ENCODE measurements at regions not wholly inside any gene's neighbourhood (a gene's known extent, or its start where the extent isn't known, plus 50 kb on each side); places are given as distances from the start of the nearest gene placed in this dataset.

DNA sequence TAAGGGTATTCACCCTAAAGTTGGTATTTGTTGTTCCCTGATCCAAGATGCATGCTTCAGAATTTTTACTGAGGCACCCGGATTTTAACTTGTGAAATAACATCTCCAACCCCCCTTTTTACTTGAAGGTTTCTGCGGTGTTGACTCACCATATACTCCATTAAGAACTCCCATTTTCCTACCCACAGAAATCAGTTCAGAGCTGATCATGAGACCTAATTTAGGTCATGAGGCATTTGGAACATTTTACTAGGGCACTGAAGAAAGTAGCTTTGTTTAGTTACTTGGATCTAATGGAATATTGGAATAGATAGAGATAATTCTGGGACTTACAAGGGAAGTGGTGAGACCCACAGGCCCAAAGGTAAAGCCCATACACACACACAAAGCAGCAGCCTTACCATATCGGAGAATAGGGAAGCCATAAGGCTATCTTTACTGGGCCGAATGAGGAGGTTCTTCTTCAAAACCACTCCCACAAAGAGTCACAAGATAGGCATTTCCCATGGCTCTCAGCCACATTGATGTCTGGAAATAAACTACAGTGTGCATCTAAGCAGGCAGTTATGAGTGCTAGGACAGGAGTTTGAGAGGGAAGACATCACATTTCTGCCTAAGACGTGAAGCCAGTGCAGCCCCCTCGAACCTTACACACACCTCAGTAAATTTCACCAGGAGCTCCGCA lies 681.0 kb upstream of the LRRTM4 start:
- no CpG with 5 or more reads among the region's 7 CpGs for WGBS, 2 experiments (ENCODE audit: extremely low coverage in 2 of 2, insufficient read length in 1 of 2)
- Histone ChIP-seq H4K5ac (ENCODE audit: low read depth, low read length) (no peak overlapping the region), H3K27me3 (ENCODE audit: control insufficient read depth, insufficient read depth, low read length) (no peaks in the 10 kb centered on the region), H3K4me2 (ENCODE audit: low read depth, low read length) (no peak overlapping the region), H3K4ac (ENCODE audit: low read depth, low read length) (no peak overlapping the region), H3K79me1 (ENCODE audit: low read depth in 1 of 2, low read length in 2 of 2) (no peaks in the 10 kb centered on the region), H2AK9ac (replicated peaks; ENCODE audit: low read depth, low read length, poor library complexity) (no peak overlapping the region), H4K20me1 (ENCODE audit: insufficient read depth, low read length) (no peaks in the 10 kb centered on the region), H2AFZ (replicated peaks; ENCODE audit: low read length, poor library complexity) (no peak overlapping the region), H3K56ac (ENCODE audit: extremely low read depth, insufficient read depth, low read length) (no peak overlapping the region), H3K27ac (ENCODE audit: insufficient read depth, low read length) (no peak overlapping the region), H3K36me3 (ENCODE audit: control insufficient read depth, insufficient read depth, low read length) (no peaks in the 10 kb centered on the region), H4K91ac (ENCODE audit: insufficient read depth, low read depth, low read length) (no peak overlapping the region), H3K14ac (replicated peaks; ENCODE audit: low read depth, low read length) (no peak overlapping the region), H2BK20ac (ENCODE audit: low read depth, low read length) (no peak overlapping the region), H2AK5ac (ENCODE audit: low read depth, low read length) (no peak overlapping the region), H3K9me1 (ENCODE audit: insufficient read depth, low read length) (no peaks in the 10 kb centered on the region), H3K4me1 (ENCODE audit: control insufficient read depth, insufficient read depth, low read length) (no peaks in the 10 kb centered on the region), H4K8ac (ENCODE audit: low read depth in 2 of 2, low read length in 2 of 2) (no peak overlapping the region), H2BK120ac (ENCODE audit: low read depth, low read length) (no peak overlapping the region), H3K9me3 (ENCODE audit: control insufficient read depth, insufficient read depth, low read length) (no peaks in the 10 kb centered on the region; the same call in 1 of the 2 replicates), H2BK15ac (ENCODE audit: low read depth, low read length) (no peak overlapping the region), H3K23ac (ENCODE audit: low read depth, low read length) (no peak overlapping the region), H2BK5ac (ENCODE audit: low read depth, low read length, poor library complexity, severe bottlenecking) (no peak overlapping the region), H3K18ac (ENCODE audit: low read depth, low read length) (no peak overlapping the region), H3K4me3 (ENCODE audit: insufficient read depth, low read depth, low read length) (no peak overlapping the region), H3K9ac (ENCODE audit: low read depth, low read length) (no peak overlapping the region)
- ChIA-PET POLR2A (ENCODE audit: unreplicated experiment) (no interaction called here), CTCF (no interaction called here)
- dilution Hi-C loops (cut with HindIII; ENCODE audit: low sequenced_read_pairs, unreplicated experiment) (no loop called here), in situ Hi-C loops (cut with MboI; ENCODE audit: low sequenced_read_pairs) (no loop called here), intact Hi-C loops (cut with micrococcal nuclease) (no loop called here)
- DNase-seq (no peak), ATAC-seq (ENCODE audit: low read depth) (no peak)
- TF ChIP-seq RAD21 (IDR thresholded peaks at IDR 0.05; ENCODE audit: low read length) (no peak), BHLHE40 (IDR thresholded peaks at IDR 0.05; ENCODE audit: low read depth, low read length) (no peak), MAFK (IDR thresholded peaks at IDR 0.05; ENCODE audit: low read depth, low read length) (no peak), RFX5 (IDR thresholded peaks at IDR 0.05; ENCODE audit: low read depth, low read length) (no peak), POLR2A (IDR thresholded peaks at IDR 0.05; ENCODE audit: low read depth, low read length) (no peak), FOS (IDR thresholded peaks at IDR 0.05; ENCODE audit: low read depth, low read length) (no peak), MXI1 (IDR thresholded peaks at IDR 0.05; ENCODE audit: borderline replicate concordance, low read depth, low read length) (no peak), CEBPB (IDR thresholded peaks at IDR 0.05; ENCODE audit: low read depth, low read length) (no peak), MAZ (IDR thresholded peaks at IDR 0.05; ENCODE audit: borderline replicate concordance, low read depth, low read length) (no peak), CHD1 (IDR thresholded peaks at IDR 0.05; ENCODE audit: low read depth, low read length) (no peak), RCOR1 (IDR thresholded peaks at IDR 0.05; ENCODE audit: insufficient replicate concordance, low read length) (no peak), USF2 (IDR thresholded peaks at IDR 0.05; ENCODE audit: low read depth, low read length) (no peak)
- TF ChIP-seq, protein P1, sequence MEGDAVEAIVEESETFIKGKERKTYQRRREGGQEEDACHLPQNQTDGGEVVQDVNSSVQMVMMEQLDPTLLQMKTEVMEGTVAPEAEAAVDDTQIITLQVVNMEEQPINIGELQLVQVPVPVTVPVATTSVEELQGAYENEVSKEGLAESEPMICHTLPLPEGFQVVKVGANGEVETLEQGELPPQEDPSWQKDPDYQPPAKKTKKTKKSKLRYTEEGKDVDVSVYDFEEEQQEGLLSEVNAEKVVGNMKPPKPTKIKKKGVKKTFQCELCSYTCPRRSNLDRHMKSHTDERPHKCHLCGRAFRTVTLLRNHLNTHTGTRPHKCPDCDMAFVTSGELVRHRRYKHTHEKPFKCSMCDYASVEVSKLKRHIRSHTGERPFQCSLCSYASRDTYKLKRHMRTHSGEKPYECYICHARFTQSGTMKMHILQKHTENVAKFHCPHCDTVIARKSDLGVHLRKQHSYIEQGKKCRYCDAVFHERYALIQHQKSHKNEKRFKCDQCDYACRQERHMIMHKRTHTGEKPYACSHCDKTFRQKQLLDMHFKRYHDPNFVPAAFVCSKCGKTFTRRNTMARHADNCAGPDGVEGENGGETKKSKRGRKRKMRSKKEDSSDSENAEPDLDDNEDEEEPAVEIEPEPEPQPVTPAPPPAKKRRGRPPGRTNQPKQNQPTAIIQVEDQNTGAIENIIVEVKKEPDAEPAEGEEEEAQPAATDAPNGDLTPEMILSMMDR (conservative IDR thresholded peaks at IDR 0.05; ENCODE audit: low read depth, low read length), result no peak
- no TSS peak for BruUV-seq (replicated peaks)

Measured in IMR-90 (cell line).